ENCODE measurements at regions not wholly inside any gene's neighbourhood (a gene's known extent, or its start where the extent isn't known, plus 50 kb on each side); places are given as distances from the start of the nearest gene placed in this dataset.

DNA sequence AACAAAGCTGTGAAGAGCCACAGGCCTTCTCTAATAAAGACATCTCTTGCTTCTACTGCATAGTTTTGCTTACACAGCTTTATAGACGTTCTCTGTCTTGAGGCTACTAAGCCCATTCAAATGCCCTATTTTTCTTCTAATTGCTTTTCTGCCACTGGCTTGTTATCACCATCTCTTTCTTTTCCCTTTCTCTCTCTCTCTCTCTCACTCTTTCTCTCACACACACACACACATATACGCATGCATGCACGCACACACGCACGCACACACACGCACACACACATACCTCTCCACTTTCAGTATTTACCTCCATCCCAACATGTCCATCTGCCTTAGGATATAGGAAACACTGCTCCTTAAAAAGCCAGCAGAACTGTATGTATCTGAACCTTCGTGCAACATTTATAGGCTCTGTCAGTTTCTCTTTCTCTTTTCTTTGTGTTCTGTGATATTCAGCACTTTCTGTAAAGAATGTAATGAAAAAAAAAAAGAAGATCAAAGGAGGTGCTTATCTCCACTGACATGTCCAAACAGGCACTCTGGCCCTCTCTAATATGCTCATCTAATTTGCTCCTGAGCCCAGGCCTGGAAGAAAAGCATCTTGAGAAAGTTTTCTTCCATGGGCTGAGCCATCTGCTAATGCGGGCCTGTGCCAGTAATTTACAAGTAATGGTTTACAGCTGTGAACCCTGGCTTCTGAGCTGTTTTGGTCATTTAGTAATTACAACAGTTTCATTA, 1046.7 kb upstream of the MAP3K7 start:
- ATAC-seq (no peak), DNase-seq (no peak)
- Mint-ChIP-seq H3K4me1 (no peaks in the 10 kb centered on the region), H3K27me3 (peaks cover 0 to 5% (median 0%) of the 10 kb centered on the region in 5 donors), H3K27ac (no peak overlapping the region), H3K36me3 (no peaks in the 10 kb centered on the region), H3K9me3 (peaks cover 0 to 18% (median 4%) of the 10 kb centered on the region in 9 donors), H3K4me3 (no peak overlapping the region)
- POLR2A ChIA-PET = no interaction called here

GRCh38 chr6:91632308-91632707, 1045.4 kb upstream of the MAP3K7 start:
- DNase-seq (no peak), ATAC-seq (no peak)
- peaks cover 0 to 18% (median 1%) of the 10 kb centered on the region in 9 donors for H3K9me3 Mint-ChIP-seq
- POLR2A ChIA-PET = no interaction called here
- H3K4me1 Mint-ChIP-seq = no peaks in the 10 kb centered on the region
- H3K4me3 Mint-ChIP-seq = no peak overlapping the region
- no peaks in the 10 kb centered on the region for H3K36me3 Mint-ChIP-seq
- H3K27ac Mint-ChIP-seq = no peak overlapping the region
- peaks cover 0 to 5% (median 0%) of the 10 kb centered on the region in 5 donors for H3K27me3 Mint-ChIP-seq

DNA sequence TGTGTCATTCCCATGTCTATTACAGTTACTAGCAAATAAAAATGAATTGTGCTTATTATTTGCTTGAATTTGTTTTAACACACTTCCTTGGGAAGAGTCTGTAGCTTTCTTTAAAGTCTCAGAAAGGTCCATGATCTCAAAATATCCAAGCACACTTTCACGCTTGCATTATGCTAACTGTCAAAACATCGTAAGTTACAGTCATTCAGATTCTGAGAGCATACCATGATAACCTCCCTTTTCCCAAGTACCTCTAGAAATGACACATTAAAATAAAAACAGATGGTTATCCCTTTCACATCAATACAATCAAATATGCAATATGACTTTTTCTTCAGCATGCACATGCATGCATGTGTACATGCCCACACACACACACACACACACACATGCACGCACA, 1044.4 kb upstream of the MAP3K7 start:
- peaks cover 0 to 18% (median 1%) of the 10 kb centered on the region in 9 donors for H3K9me3 Mint-ChIP-seq
- POLR2A ChIA-PET = no interaction called here
- DNase-seq (no peak), ATAC-seq (no peak)
- peaks cover 0 to 3% (median 0%) of the 10 kb centered on the region in 5 donors for H3K27me3 Mint-ChIP-seq
- H3K4me1 Mint-ChIP-seq = no peaks in the 10 kb centered on the region
- no peaks in the 10 kb centered on the region for H3K36me3 Mint-ChIP-seq
- no peak overlapping the region for H3K4me3 Mint-ChIP-seq
- H3K27ac Mint-ChIP-seq = no peak overlapping the region

DNA sequence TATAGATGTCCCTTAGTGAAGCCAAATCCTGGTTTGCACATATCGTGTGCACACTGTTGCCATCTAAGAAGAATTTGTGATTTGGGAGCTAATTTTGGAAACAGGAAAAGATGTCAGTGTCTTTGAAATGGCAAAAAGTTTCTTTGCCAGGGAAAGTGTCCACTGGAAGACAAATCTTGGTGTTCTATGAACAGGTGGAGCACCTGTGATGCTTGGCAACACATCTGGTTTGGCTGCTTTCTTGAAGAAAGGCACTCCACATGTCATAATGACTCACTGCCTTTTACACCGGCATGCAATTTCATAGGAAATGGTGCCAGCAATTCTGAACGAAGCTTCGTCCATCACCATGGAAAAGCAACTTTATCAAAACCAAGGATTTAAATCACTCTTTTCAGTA, 1040.0 kb upstream of the MAP3K7 start:
- H3K4me1 Mint-ChIP-seq = no peaks in the 10 kb centered on the region
- no peak overlapping the region for H3K27ac Mint-ChIP-seq
- ATAC-seq (no peak), DNase-seq (no peak)
- H3K9me3 Mint-ChIP-seq = peaks cover 0 to 18% (median 0%) of the 10 kb centered on the region in 9 donors
- POLR2A ChIA-PET = no interaction called here
- H3K27me3 Mint-ChIP-seq = no peaks in the 10 kb centered on the region
- no peak overlapping the region for H3K4me3 Mint-ChIP-seq
- no peaks in the 10 kb centered on the region for H3K36me3 Mint-ChIP-seq

DNA sequence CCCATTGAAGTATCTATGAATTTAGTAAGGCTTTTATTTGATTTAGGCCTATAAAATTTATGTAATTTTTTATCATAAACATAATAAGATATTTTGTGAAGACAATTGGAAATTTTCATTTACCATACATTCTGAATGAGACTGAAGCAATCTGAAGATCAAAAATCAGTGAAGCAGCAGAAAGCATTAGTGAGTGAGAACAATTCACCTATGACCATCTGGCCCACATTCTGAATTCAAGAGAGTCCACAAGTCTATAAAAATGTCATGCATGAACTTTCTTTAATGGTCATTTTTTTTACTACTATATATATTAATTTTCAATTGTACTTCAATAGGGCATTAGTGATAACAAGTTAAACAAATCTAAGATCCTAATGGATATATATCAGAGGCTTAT, 1026.6 kb upstream of the MAP3K7 start:
- Mint-ChIP-seq H3K36me3 (no peaks in the 10 kb centered on the region), H3K27me3 (no peaks in the 10 kb centered on the region), H3K27ac (no peak overlapping the region), H3K4me3 (no peak overlapping the region), H3K9me3 (peaks cover 0 to 23% (median 0%) of the 10 kb centered on the region in 9 donors), H3K4me1 (no peaks in the 10 kb centered on the region)
- no peak for DNase-seq
- POLR2A ChIA-PET = no interaction called here
- no peak for ATAC-seq

- Mint-ChIP-seq H3K4me1 (no peaks in the 10 kb centered on the region), H3K27me3 (no peaks in the 10 kb centered on the region), H3K36me3 (no peaks in the 10 kb centered on the region), H3K4me3 (no peak overlapping the region), H3K9me3 (peaks cover 0 to 13% (median 0%) of the 10 kb centered on the region in 9 donors), H3K27ac (no peak overlapping the region)
- POLR2A ChIA-PET = no interaction called here
- ATAC-seq (no peak), DNase-seq (no peak)
Observed at GRCh38 chr6:91611190-91611589, 1024.3 kb upstream of the MAP3K7 start.

- no peaks in the 10 kb centered on the region for H3K27me3 Mint-ChIP-seq
- H3K9me3 Mint-ChIP-seq = peaks cover 0 to 14% (median 0%) of the 10 kb centered on the region in 9 donors
- H3K4me1 Mint-ChIP-seq = no peaks in the 10 kb centered on the region
- H3K36me3 Mint-ChIP-seq = no peaks in the 10 kb centered on the region
- DNase-seq = no peak
- H3K27ac Mint-ChIP-seq = no peak overlapping the region
- no peak for ATAC-seq
- POLR2A ChIA-PET = no interaction called here
- no peak overlapping the region for H3K4me3 Mint-ChIP-seq
Observed at GRCh38 chr6:91608428-91608827, 1021.6 kb upstream of the MAP3K7 start.

DNA sequence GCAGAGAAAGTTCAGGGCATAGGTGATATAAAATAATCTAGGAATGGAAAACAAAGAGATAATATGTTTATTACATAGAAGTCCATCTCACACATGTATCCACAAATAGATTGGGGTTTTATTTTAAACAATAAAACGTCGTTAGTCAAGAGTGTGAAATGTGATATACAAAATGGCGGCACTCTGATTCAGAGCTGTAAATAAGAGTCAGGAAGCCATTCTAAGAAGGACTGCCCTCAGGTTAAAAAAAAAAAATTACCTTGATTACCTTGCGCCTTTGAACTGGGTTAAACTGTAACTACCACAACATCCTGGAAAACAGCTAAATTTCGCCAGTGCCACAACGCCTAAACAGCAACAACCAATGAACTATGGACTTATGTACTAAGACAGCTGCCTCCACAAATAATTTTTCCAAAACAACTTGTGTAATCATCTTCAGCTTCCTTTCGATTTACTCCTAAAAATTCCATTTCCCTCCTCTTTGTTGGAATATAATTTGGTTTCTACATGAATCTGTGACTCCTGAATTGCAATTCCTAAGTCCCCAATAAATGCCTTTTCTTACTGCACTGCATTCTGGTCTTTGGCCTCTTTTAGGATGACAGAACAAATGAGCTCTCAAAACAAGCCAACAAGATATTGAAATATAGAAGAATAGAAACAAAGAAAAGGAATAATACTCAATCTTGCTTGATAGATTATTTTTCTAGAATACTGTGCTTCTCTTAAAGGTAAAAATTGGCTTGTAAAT, 1019.5 kb upstream of the MAP3K7 start:
- no peaks in the 10 kb centered on the region for H3K4me1 Mint-ChIP-seq
- H3K27ac Mint-ChIP-seq = no peak overlapping the region
- H3K4me3 Mint-ChIP-seq = no peak overlapping the region
- H3K36me3 Mint-ChIP-seq = no peaks in the 10 kb centered on the region
- no peak for ATAC-seq
- POLR2A ChIA-PET = no interaction called here
- peaks cover 0 to 14% (median 2%) of the 10 kb centered on the region in 9 donors for H3K9me3 Mint-ChIP-seq
- DNase-seq = no peak
- no peaks in the 10 kb centered on the region for H3K27me3 Mint-ChIP-seq

- Mint-ChIP-seq H3K9me3 (peaks cover 0 to 14% (median 2%) of the 10 kb centered on the region in 9 donors), H3K27me3 (no peaks in the 10 kb centered on the region), H3K4me3 (no peak overlapping the region), H3K27ac (no peak overlapping the region), H3K4me1 (no peaks in the 10 kb centered on the region), H3K36me3 (no peaks in the 10 kb centered on the region)
- POLR2A ChIA-PET = no interaction called here
- ATAC-seq (no peak), DNase-seq (no peak)
Observed at GRCh38 chr6:91600561-91600960, 1013.7 kb upstream of the MAP3K7 start.

DNA sequence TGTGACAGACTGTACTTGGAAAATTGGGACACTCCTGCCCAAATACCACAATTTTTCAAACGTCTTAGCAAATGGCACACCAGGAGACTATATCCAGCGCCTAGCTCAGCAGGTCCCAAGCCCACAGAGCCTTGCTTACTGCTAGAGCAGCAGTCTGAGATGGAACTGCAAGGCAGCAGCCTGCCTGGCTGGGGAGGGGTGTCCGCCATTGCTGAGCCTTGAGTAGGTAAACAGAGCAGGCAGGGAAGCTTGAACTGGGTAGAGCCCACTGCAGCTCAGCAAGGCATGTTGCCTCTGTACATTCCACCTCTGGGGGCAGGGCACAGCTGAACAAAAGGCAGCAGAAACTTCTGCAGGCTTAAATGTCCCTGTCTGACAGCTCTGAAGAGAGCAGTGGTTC, 1003.3 kb upstream of the MAP3K7 start:
- POLR2A ChIA-PET = no interaction called here
- H3K36me3 Mint-ChIP-seq = no peaks in the 10 kb centered on the region
- H3K4me3 Mint-ChIP-seq = no peak overlapping the region

GRCh38 chr6:91580635-91581034, 993.8 kb upstream of the MAP3K7 start:
- POLR2A ChIA-PET = no interaction called here
- no peak for DNase-seq
- no peaks in the 10 kb centered on the region for H3K27me3 Mint-ChIP-seq
- peaks cover 0 to 7% (median 0%) of the 10 kb centered on the region in 9 donors for H3K9me3 Mint-ChIP-seq
- no peaks in the 10 kb centered on the region for H3K4me1 Mint-ChIP-seq
- no peaks in the 10 kb centered on the region for H3K36me3 Mint-ChIP-seq
- no peak for ATAC-seq
- no peak overlapping the region for H3K4me3 Mint-ChIP-seq
- H3K27ac Mint-ChIP-seq = no peak overlapping the region

More for the DNA sequence above, 1003.3 kb upstream of the MAP3K7 start:
- DNase-seq (no peak), ATAC-seq (no peak)
- Mint-ChIP-seq H3K27me3 (no peaks in the 10 kb centered on the region), H3K9me3 (peaks cover 4 to 23% (median 11%) of the 10 kb centered on the region in 9 donors), H3K27ac (no peak overlapping the region), H3K4me1 (no peaks in the 10 kb centered on the region)

DNA sequence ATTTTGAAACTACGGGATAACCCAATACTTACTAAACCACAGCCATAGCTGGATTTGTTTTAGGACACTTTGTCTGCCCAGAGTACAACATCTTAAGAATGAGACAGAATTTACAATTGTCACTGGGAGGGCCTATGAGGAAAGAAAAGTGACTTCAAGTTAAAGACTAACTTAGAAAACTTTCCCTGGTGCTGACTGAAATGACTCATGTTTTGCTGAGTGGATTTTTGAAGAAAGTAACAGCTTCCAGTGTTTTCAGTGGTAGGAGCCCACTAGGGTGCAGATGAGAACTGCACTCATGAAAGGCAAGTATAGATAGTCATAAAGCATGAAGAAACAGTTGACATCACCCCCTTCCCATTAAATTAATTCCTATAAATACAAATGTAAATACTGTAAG, 988.2 kb upstream of the MAP3K7 start:
- H3K27me3 Mint-ChIP-seq = no peaks in the 10 kb centered on the region
- H3K4me3 Mint-ChIP-seq = no peak overlapping the region
- H3K4me1 Mint-ChIP-seq = no peaks in the 10 kb centered on the region
- POLR2A ChIA-PET = no interaction called here
- no peak overlapping the region for H3K27ac Mint-ChIP-seq
- peaks cover 0 to 5% (median 0%) of the 10 kb centered on the region in 9 donors for H3K9me3 Mint-ChIP-seq
- DNase-seq (no peak), ATAC-seq (no peak)
- no peaks in the 10 kb centered on the region for H3K36me3 Mint-ChIP-seq

- peaks cover 0 to 2% (median 0%) of the 10 kb centered on the region in 9 donors for H3K9me3 Mint-ChIP-seq
- no peaks in the 10 kb centered on the region for H3K27me3 Mint-ChIP-seq
- no peak overlapping the region for H3K27ac Mint-ChIP-seq
- no peaks in the 10 kb centered on the region for H3K36me3 Mint-ChIP-seq
- no peak for ATAC-seq
- H3K4me1 Mint-ChIP-seq = no peaks in the 10 kb centered on the region
- POLR2A ChIA-PET = no interaction called here
- DNase-seq = no peak
- H3K4me3 Mint-ChIP-seq = no peak overlapping the region
Observed at GRCh38 chr6:91573826-91574416, 987.0 kb upstream of the MAP3K7 start.

Measured in naive thymus-derived CD8-positive, alpha-beta T cell (primary cell).